GM23338 (cell line): ENCODE measurements at regions not wholly inside any gene's neighbourhood (a gene's known extent, or its start where the extent isn't known, plus 50 kb on each side); places are given as distances from the start of the nearest gene placed in this dataset.

Experiments used
- ATAC-seq: fragments of 200-7000 bp; cut with Tn5 transposase; 3 replicates; pipeline ENCODE4 v1.9.1; 2020
- DNase-seq: peaks from one replicate; pipeline ENCODE4 v3.0.0-alpha.2; 2015; ENCODE audit warnings: low spot score
- H2AFZ ChIP-seq: fragments of 200-600 bp; sonication (generic); 2 replicates; pipeline ENCODE4 v1.8.0; 2016; ENCODE audit warnings: antibody characterized with exemption, mild to moderate bottlenecking, moderate library complexity
- H3F3A ChIP-seq: fragments of 200-600 bp; sonication (generic); replicated peaks from 2 replicates; pipeline ENCODE4 v1.8.0; 2017; ENCODE audit warnings: antibody characterized with exemption, mixed run types, low read depth
- H3K27ac ChIP-seq: fragments of 200-600 bp; sonication (generic); 2 replicates; pipeline ENCODE4 v1.6.1; 2016; ENCODE audit warnings: low read depth
- H3K27me3 ChIP-seq: fragments of 200-600 bp; sonication (generic); 2 replicates; pipeline ENCODE4 v1.8.0; 2016; ENCODE audit warnings: mild to moderate bottlenecking, mixed run types, moderate library complexity; ENCODE audit not compliant: insufficient read depth
- H3K36me3 ChIP-seq: fragments of 200-600 bp; sonication (generic); 2 replicates; pipeline ENCODE4 v1.8.0; 2016; ENCODE audit warnings: mild to moderate bottlenecking; ENCODE audit not compliant: insufficient read depth
- H3K4me1 ChIP-seq: fragments of 200-600 bp; sonication (generic); 2 replicates; pipeline ENCODE4 v1.8.0; 2016; ENCODE audit warnings: mild to moderate bottlenecking, moderate library complexity; ENCODE audit not compliant: insufficient read depth
- H3K4me2 ChIP-seq: fragments of 200-600 bp; sonication (generic); 2 replicates; pipeline ENCODE4 v1.7.1; 2017; ENCODE audit warnings: mixed run types
- H3K4me3 ChIP-seq: fragments of 200-600 bp; sonication (generic); 2 replicates; pipeline ENCODE4 v1.6.1; 2016; ENCODE audit warnings: mixed run types
- H3K79me2 ChIP-seq: fragments of 200-600 bp; sonication (generic); replicated peaks from 2 replicates; pipeline ENCODE4 v1.8.0; 2017; ENCODE audit warnings: mild to moderate bottlenecking; ENCODE audit not compliant: insufficient read depth
- H3K9me2 ChIP-seq: fragments of 200-600 bp; sonication (generic); 2 replicates; pipeline ENCODE4 v1.8.0; 2017; ENCODE audit not compliant: insufficient read depth
- H4K20me1 ChIP-seq: fragments of 200-600 bp; sonication (generic); replicated peaks from 2 replicates; pipeline ENCODE4 v1.8.0; 2017; ENCODE audit warnings: mild to moderate bottlenecking; ENCODE audit not compliant: insufficient read depth
- H3K27ac Mint-ChIP-seq: 2 replicates; pipeline ENCODE4 v1.8.0; 2020; ENCODE audit warnings: inconsistent platforms, mild to moderate bottlenecking, moderate library complexity, mixed read lengths
- H3K27me3 Mint-ChIP-seq: 3 replicates; pipeline ENCODE4 v1.8.0; 2022; ENCODE audit warnings: low read depth, mild to moderate bottlenecking, moderate library complexity, mixed read lengths, inconsistent platforms; ENCODE audit not compliant: insufficient read depth, poor library complexity
- H3K36me3 Mint-ChIP-seq: 3 replicates; pipeline ENCODE4 v1.8.0; 2021; ENCODE audit warnings: low read depth, mild to moderate bottlenecking, inconsistent platforms, moderate library complexity, mixed read lengths
- H3K4me1 Mint-ChIP-seq: 3 replicates; pipeline ENCODE4 v1.8.0; 2020; ENCODE audit warnings: mild to moderate bottlenecking, inconsistent platforms, mixed read lengths
- H3K4me3 Mint-ChIP-seq: 3 replicates; pipeline ENCODE4 v1.8.0; 2021; ENCODE audit warnings: moderate library complexity, mild to moderate bottlenecking, inconsistent platforms, mixed read lengths
- H3K9me3 Mint-ChIP-seq: 3 replicates; pipeline ENCODE4 v1.8.0; 2020; ENCODE audit warnings: moderate library complexity, mild to moderate bottlenecking, inconsistent platforms, mixed read lengths
- CREB1 ChIP-seq: fragments of 250-450 bp; sonication (Bioruptor Pico); IDR thresholded peaks from 2 replicates; pipeline ENCODE4 v1.5.0; 2020; ENCODE audit warnings: low read depth, mild to moderate bottlenecking, moderate library complexity
- CTCF ChIP-seq, 2 experiments: fragments of 200-600 bp in 1 of 2; sonication (generic) in 1 of 2; conservative IDR thresholded peaks; 2 replicates each; pipeline versions ENCODE4 v1.5.1 to v1.6.1; 2016 to 2017; ENCODE audit warnings: antibody characterized with exemption in 2 of 2, low read depth in 2 of 2, mild to moderate bottlenecking in 2 of 2, moderate library complexity in 1 of 2
- ETS1 ChIP-seq: IDR thresholded peaks from 2 replicates; pipeline ENCODE4 v1.6.1; 2016; ENCODE audit warnings: antibody characterized with exemption
- EZH2 ChIP-seq: fragments of 200-600 bp; sonication (generic); IDR thresholded peaks from one replicate; pipeline ENCODE4 v1.8.0; 2017; ENCODE audit warnings: antibody characterized with exemption, mild to moderate bottlenecking, low read depth; ENCODE audit not compliant: unreplicated experiment
- EZH2phosphoT487 ChIP-seq: fragments of 200-600 bp; sonication (generic); IDR thresholded peaks from one replicate; pipeline ENCODE4 v1.8.1; 2018; ENCODE audit warnings: antibody characterized with exemption; ENCODE audit not compliant: unreplicated experiment
- JUNB ChIP-seq: IDR thresholded peaks from one replicate; pipeline ENCODE4 v1.6.1; 2016; ENCODE audit warnings: antibody characterized with exemption; ENCODE audit not compliant: unreplicated experiment
- NANOG ChIP-seq: IDR thresholded peaks from 2 replicates; pipeline ENCODE4 v1.6.1; 2016; ENCODE audit warnings: antibody characterized with exemption, borderline replicate concordance
- POLR2AphosphoS5 ChIP-seq: IDR thresholded peaks from 2 replicates; pipeline ENCODE4 v1.6.1; 2016; ENCODE audit warnings: antibody characterized with exemption, low read depth
- STAT1 ChIP-seq: IDR thresholded peaks from one replicate; pipeline ENCODE4 v1.6.1; 2016; ENCODE audit warnings: antibody characterized with exemption; ENCODE audit not compliant: unreplicated experiment
- ZNF114 ChIP-seq: fragments of 250-450 bp; sonication (Bioruptor Pico); IDR thresholded peaks from 2 replicates; pipeline ENCODE4 v1.5.0; 2020; ENCODE audit warnings: mild to moderate bottlenecking, moderate library complexity
- ZNF331 ChIP-seq: fragments of 250-450 bp; sonication (Bioruptor Pico); IDR thresholded peaks from 2 replicates; pipeline ENCODE4 v1.5.0; 2020; ENCODE audit warnings: low read depth, mild to moderate bottlenecking, moderate library complexity

- H3K27ac Mint-ChIP-seq = peak overlapping the region; percentile 91; the same call in 1 of the 2 replicates
- TF ChIP-seq EZH2phosphoT487 (no peak), JUNB (no peak), POLR2AphosphoS5 (no peak), ETS1 (no peak), CREB1 (CRISPR knock-in tag) (no peak), EZH2 (no peak)
These were observed 87.1 kb downstream of the ADRB2 start for GRCh38 chr5:148913493-148913892.

GRCh38 chr5:148913985-148914431 lies 87.6 kb downstream of the ADRB2 start:
- ATAC-seq (no peak), DNase-seq (peak; percentile 71)
- peaks cover 33% of the 10 kb centered on the region for H3K4me1 Mint-ChIP-seq
- Histone ChIP-seq H3K79me2 (no peaks in the 10 kb centered on the region), H3K4me3 (no peak overlapping the region), H3K4me2 (no peak overlapping the region), H2AFZ (no peak overlapping the region), H3K9me2 (no peaks in the 10 kb centered on the region), H3K27ac (peak overlapping the region; percentile 84), H3K4me1 (peaks cover 12% of the 10 kb centered on the region), H3F3A (no peaks in the 10 kb centered on the region), H3K36me3 (no peaks in the 10 kb centered on the region), H3K27me3 (no peaks in the 10 kb centered on the region), H4K20me1 (no peaks in the 10 kb centered on the region)
- no peak overlapping the region; the same call in 1 of the 2 replicates for H3K27ac Mint-ChIP-seq
- no peak for TF ChIP-seq JUNB
- H3K4me3 Mint-ChIP-seq = no peak overlapping the region
- no peaks in the 10 kb centered on the region for H3K36me3 Mint-ChIP-seq
- peaks cover 9% of the 10 kb centered on the region for H3K27me3 Mint-ChIP-seq
- H3K9me3 Mint-ChIP-seq = no peaks in the 10 kb centered on the region

More at GRCh38 chr5:148913493-148913892, 87.1 kb downstream of the ADRB2 start:
- H3K27me3 ChIP-seq = no peaks in the 10 kb centered on the region
- H3K27ac ChIP-seq = peak overlapping the region; percentile 84
- no peaks in the 10 kb centered on the region for H3K9me2 ChIP-seq
- H2AFZ ChIP-seq = no peak overlapping the region
- Mint-ChIP-seq H3K9me3 (no peaks in the 10 kb centered on the region), H3K36me3 (no peaks in the 10 kb centered on the region), H3K4me1 (peaks cover 33% of the 10 kb centered on the region), H3K4me3 (no peak overlapping the region), H3K27me3 (peaks cover 9% of the 10 kb centered on the region)
- H3K4me1 ChIP-seq = peaks cover 12% of the 10 kb centered on the region
- H3K36me3 ChIP-seq = no peaks in the 10 kb centered on the region
- no peaks in the 10 kb centered on the region for H3K79me2 ChIP-seq
- ATAC-seq (no peak), DNase-seq (no peak)
- no peak overlapping the region for H3K4me3 ChIP-seq
- no peaks in the 10 kb centered on the region for H3F3A ChIP-seq
- no peaks in the 10 kb centered on the region for H4K20me1 ChIP-seq
- peak overlapping the region; percentile 46; the same call in 1 of the 2 replicates for H3K4me2 ChIP-seq

- peak overlapping the region; percentile 43; the same call in 1 of the 2 replicates for H2AFZ ChIP-seq
- Mint-ChIP-seq H3K4me3 (no peak overlapping the region), H3K36me3 (peaks cover 1% of the 10 kb centered on the region; the same call in 1 of the 3 replicates), H3K27ac (no peak overlapping the region), H3K9me3 (no peaks in the 10 kb centered on the region), H3K4me1 (peaks cover 32% of the 10 kb centered on the region), H3K27me3 (peaks cover 9% of the 10 kb centered on the region)
- no peaks in the 10 kb centered on the region for H4K20me1 ChIP-seq
- no peak for ATAC-seq
- no peaks in the 10 kb centered on the region for H3K79me2 ChIP-seq
- no peak overlapping the region for H3K4me2 ChIP-seq
- no peak overlapping the region for H3K27ac ChIP-seq
- no peaks in the 10 kb centered on the region for H3K27me3 ChIP-seq
- no peak for DNase-seq
- peaks cover 12% of the 10 kb centered on the region for H3K4me1 ChIP-seq
- no peaks in the 10 kb centered on the region for H3K9me2 ChIP-seq
- H3F3A ChIP-seq = no peaks in the 10 kb centered on the region
- H3K36me3 ChIP-seq = no peaks in the 10 kb centered on the region
- no peak overlapping the region for H3K4me3 ChIP-seq
- TF ChIP-seq STAT1 (no peak), ZNF331 (CRISPR knock-in tag) (no peak), NANOG (no peak), EZH2phosphoT487 (no peak), ZNF114 (CRISPR knock-in tag) (no peak), JUNB (no peak), CTCF (conservative IDR thresholded peaks at IDR 0.05; ENCODE audit: low read depth in 2 of 2) (no peak), POLR2AphosphoS5 (no peak)
These were observed 88.9 kb downstream of the ADRB2 start for GRCh38 chr5:148915224-148915817.
